ENCODE measurements at regions not wholly inside any gene's neighbourhood (a gene's known extent, or its start where the extent isn't known, plus 50 kb on each side); places are given as distances from the start of the nearest gene placed in this dataset.

- Mint-ChIP-seq H3K4me1 (no peaks in the 10 kb centered on the region), H3K36me3 (ENCODE audit: low read depth) (no peaks in the 10 kb centered on the region), H3K27ac (no peak overlapping the region), H3K4me3 (no peak overlapping the region), H3K9me3 (no peaks in the 10 kb centered on the region), H3K27me3 (ENCODE audit: low read depth) (peaks cover 4% of the 10 kb centered on the region)
- TF ChIP-seq, protein P1, sequence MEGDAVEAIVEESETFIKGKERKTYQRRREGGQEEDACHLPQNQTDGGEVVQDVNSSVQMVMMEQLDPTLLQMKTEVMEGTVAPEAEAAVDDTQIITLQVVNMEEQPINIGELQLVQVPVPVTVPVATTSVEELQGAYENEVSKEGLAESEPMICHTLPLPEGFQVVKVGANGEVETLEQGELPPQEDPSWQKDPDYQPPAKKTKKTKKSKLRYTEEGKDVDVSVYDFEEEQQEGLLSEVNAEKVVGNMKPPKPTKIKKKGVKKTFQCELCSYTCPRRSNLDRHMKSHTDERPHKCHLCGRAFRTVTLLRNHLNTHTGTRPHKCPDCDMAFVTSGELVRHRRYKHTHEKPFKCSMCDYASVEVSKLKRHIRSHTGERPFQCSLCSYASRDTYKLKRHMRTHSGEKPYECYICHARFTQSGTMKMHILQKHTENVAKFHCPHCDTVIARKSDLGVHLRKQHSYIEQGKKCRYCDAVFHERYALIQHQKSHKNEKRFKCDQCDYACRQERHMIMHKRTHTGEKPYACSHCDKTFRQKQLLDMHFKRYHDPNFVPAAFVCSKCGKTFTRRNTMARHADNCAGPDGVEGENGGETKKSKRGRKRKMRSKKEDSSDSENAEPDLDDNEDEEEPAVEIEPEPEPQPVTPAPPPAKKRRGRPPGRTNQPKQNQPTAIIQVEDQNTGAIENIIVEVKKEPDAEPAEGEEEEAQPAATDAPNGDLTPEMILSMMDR (IDR thresholded peaks at IDR 0.05; ENCODE audit: unreplicated experiment in 3 of 3): no peak
Measured at GRCh38 chr3:187849016-187849654, 103.9 kb upstream of the BCL6 start.

- TF ChIP-seq, protein P1 (IDR thresholded peaks at IDR 0.05; ENCODE audit: unreplicated experiment in 3 of 3): no peak
Measured at GRCh38 chr3:187850258-187850921, 105.1 kb upstream of the BCL6 start.

DNA sequence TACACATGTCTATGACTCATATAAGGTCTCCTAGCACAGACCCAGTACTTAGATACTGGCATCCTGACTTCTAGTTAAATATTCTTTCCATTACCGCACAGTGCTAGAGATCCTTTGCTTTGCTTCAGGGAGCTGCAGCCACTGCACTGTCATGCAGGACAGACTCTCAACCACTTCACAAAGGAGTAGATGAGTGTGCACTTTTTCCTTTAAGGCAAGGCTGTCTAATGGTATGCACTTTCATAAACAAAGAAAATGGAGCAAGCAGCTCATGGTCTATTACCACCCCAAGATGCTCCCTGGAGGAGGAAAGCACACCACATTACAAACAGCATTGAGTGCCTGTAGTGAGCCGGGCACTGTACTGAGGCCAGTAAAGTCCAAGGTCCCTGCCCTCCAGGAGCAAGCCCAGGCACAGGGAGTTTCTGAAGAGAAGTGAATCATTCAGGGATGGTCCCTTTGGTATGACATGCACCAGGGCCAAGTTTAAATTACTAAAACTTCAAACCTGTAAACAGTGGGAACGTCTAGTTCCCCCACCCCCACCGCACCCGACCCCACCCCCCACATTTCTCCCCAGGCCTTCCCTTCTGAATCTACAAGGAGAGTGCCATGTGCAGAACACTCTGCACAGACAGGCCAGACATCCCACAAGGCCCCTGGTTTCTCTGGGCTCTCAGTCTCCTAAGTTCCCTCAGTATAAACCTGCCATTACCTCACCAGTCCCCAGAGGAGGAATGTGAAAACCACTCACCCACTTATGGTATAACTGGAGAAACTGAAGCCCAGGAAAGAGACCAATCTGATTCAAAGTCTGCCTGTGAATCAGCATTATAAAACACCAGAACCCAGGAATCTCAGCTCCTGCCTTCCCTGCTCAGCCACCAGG lies 107.8 kb upstream of the BCL6 start:
- H3K36me3 Mint-ChIP-seq (ENCODE audit: low read depth): no peaks in the 10 kb centered on the region
- H3K27ac Mint-ChIP-seq: no peak overlapping the region

More at GRCh38 chr3:187850258-187850921, 105.1 kb upstream of the BCL6 start:
- Mint-ChIP-seq H3K27ac (no peak overlapping the region), H3K36me3 (ENCODE audit: low read depth) (no peaks in the 10 kb centered on the region), H3K9me3 (no peaks in the 10 kb centered on the region), H3K27me3 (ENCODE audit: low read depth) (peaks cover 4% of the 10 kb centered on the region), H3K4me1 (no peaks in the 10 kb centered on the region), H3K4me3 (no peak overlapping the region)

DNA sequence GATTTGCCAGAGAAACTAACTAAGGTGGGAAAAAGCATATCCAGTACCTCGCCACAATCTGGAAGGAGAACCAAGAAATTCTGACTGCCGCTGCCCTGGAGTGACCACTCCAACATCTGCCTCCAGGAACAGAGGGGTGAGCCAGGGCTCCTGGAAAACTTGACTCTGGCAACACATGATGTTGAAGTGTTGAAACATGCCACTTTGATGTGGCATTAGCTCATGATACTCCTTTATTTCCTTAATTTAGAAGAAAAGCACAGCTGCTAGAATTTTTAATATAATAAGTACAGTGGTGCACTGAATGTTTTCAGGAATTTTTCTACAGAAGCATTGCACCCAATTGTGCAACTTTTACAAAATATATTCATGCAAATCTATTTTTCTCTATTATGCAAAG lies 109.9 kb upstream of the BCL6 start:
- no peak overlapping the region for H3K27ac Mint-ChIP-seq
- no peaks in the 10 kb centered on the region for H3K27me3 Mint-ChIP-seq (ENCODE audit: low read depth)
- peaks cover 5% of the 10 kb centered on the region for H3K9me3 Mint-ChIP-seq
- TF ChIP-seq, protein P1 (IDR thresholded peaks at IDR 0.05; ENCODE audit: unreplicated experiment in 3 of 3): no peak
- H3K36me3 Mint-ChIP-seq (ENCODE audit: low read depth): no peaks in the 10 kb centered on the region
- H3K4me1 Mint-ChIP-seq: no peaks in the 10 kb centered on the region
- no peak overlapping the region for H3K4me3 Mint-ChIP-seq

More for the DNA sequence above, 107.8 kb upstream of the BCL6 start:
- TF ChIP-seq, protein P1 (IDR thresholded peaks at IDR 0.05; ENCODE audit: unreplicated experiment in 3 of 3): no peak
- H3K4me3 Mint-ChIP-seq: no peak overlapping the region
- no peaks in the 10 kb centered on the region for H3K9me3 Mint-ChIP-seq
- no peaks in the 10 kb centered on the region for H3K27me3 Mint-ChIP-seq (ENCODE audit: low read depth)
- no peaks in the 10 kb centered on the region for H3K4me1 Mint-ChIP-seq

DNA sequence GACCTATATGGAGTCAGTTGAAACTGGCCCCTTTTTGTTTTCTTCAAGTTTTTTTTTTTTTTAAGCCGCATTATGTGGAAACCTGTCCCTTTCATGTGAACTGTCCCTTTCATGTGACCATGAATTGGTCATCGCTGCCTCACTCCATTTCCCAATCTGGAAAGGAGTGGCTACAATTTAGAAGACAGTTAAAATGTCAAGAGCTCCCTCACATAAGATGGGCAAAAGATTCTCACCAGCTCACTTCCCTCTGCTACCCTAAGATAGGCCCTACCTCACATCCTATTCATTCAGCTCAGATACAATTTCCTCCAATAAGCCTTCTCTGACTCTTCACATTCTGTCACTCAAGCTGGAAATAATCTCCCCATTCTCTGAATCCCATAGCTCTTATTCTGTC lies 111.3 kb upstream of the BCL6 start:
- no peaks in the 10 kb centered on the region for H3K4me1 Mint-ChIP-seq
- no peak overlapping the region for H3K4me3 Mint-ChIP-seq
- H3K27ac Mint-ChIP-seq: no peak overlapping the region
- H3K9me3 Mint-ChIP-seq: peaks cover 17% of the 10 kb centered on the region
- H3K36me3 Mint-ChIP-seq (ENCODE audit: low read depth): peaks cover 10% of the 10 kb centered on the region
- H3K27me3 Mint-ChIP-seq (ENCODE audit: low read depth): no peaks in the 10 kb centered on the region
- TF ChIP-seq, protein P1 (IDR thresholded peaks at IDR 0.05; ENCODE audit: unreplicated experiment in 3 of 3): no peak

Measured in nephron (organoid).